SK-N-MC (cell line): ENCODE measurements at regions not wholly inside any gene's neighbourhood (a gene's known extent, or its start where the extent isn't known, plus 50 kb on each side); places are given as distances from the start of the nearest gene placed in this dataset.

Experiments
- EZH2 ChIP-seq: fragments of 200-600 bp; sonication (generic); IDR thresholded peaks from one replicate; pipeline ENCODE4 v1.6.1; 2017; ENCODE audit warnings: antibody characterized with exemption
- FOXP2 ChIP-seq: optimal IDR thresholded peaks from 2 replicates; pipeline ENCODE3; 2011; ENCODE audit warnings: mild to moderate bottlenecking, moderate library complexity; ENCODE audit not compliant: insufficient read depth; ENCODE audit errors: extremely low read length, control extremely low read depth
- POLR2AphosphoS5 ChIP-seq: IDR thresholded peaks from 2 replicates; pipeline ENCODE4 v1.6.1; 2012; ENCODE audit warnings: mild to moderate bottlenecking, low read depth, low read length, borderline replicate concordance

- TF ChIP-seq EZH2 (no peak), POLR2AphosphoS5 (no peak), FOXP2 (no peak)
Measured at GRCh38 chr6:67664942-67665341, 970.1 kb upstream of the ADGRB3 start.
